OCI-M2 (cell line): ENCODE measurements at regions not wholly inside any gene's neighbourhood (a gene's known extent, or its start where the extent isn't known, plus 50 kb on each side); places are given as distances from the start of the nearest gene placed in this dataset.
"Not testable (repeated sequence)": the region's sequence is repeated elsewhere in the genome, so short reads cannot be mapped to it uniquely, and the experiment has no call there.

Source experiments
- DNase-seq: peaks from one replicate; lab custom pipeline; 2025; ENCODE audit not compliant: unreplicated experiment; lab: John Stamatoyannopoulos, UW

- no peak for DNase-seq
These were observed 454.1 kb upstream of the DCN start for GRCh38 chr12:91636721-91637120.

DNA sequence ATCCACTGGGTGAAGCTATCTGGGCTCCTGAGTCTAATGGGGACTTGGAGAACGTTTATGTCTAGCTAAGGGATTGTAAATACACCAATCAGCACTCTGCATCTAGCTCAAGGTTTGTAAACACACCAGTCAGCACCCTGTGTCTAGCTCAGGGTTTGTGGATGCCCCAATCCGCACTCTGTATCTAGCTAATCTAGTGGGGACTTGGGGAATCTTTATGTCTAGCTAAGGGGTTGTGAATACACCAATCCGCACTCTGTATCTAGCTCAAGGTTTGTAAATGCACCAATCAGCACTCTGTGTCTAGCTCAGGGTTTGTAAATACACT, 451.7 kb upstream of the DCN start:
- DNase-seq: not testable (repeated sequence)

GRCh38 chr12:91633734-91634357, 451.2 kb upstream of the DCN start:
- DNase-seq: no peak

DNA sequence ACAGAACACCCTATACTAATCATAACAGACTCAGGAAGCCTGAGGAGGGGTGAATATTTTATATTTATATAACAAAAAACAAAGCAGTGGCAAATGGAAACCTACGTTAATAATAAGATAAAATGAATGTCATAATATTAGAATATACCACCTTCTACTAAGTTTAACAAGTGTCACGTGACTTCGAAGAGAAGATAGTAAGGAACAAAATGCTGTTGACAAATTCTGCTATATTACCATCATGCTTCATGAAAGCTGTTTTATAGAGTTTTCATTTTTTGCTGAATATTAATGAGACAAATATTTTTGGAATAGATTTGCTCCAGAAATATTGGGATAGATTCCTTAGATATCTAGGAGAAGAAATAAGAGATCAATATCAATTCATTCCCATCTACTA, 450.6 kb upstream of the DCN start:
- DNase-seq: no peak

- DNase-seq: no peak
These were observed 449.6 kb upstream of the DCN start for GRCh38 chr12:91632042-91632786.

DNA sequence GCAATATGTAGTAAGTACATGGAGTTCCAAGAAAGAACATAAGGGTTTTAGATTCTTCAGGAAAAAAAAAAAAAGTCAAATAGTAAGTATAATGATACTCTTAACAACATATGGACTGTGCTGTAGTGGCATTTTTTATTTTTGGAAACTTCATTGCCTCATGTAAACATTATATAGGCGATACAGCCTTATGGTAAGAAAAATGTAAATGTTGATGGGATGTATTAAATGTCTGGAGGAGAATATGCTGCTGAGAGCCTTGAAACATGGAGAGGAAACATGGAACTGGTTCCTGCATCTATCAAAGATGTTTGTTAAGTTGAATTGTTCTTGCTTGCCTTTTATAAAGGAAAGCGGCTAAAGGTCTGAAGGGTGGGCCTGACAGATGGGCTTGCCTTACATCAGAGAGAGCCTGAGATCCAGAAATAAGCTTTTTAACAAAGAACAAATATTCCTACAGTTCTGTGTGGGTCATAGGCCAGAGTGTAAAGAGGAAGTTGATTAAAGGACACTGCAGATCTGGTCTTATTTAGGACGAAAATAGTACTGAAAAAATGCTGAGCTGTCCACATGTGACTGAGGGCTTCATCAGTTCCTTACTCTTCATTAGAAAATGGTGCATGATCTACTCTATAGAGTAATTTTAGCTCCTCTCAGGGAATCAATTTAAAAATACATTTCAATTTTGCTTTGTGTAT, 448.1 kb upstream of the DCN start:
- no peak for DNase-seq

DNA sequence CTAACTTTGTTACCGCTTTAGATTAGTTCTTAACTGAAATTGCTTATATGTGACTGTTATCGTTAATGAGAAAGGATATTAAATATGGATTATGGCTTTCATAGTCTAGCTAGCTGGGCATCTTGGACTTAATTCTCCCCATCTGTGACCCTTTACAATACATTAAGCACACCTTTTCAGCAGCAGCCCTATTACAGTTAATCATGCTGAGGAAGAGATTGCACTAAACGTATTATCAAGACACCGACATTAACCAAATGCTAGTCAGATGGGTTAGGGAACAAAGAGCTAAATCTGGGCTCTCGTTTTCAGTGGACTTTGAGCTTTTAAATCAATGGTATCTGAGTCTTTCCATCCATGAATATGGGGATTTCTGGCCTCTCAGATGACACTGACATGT, 447.5 kb upstream of the DCN start:
- DNase-seq: no peak

- no peak for DNase-seq
These were observed 446.8 kb upstream of the DCN start for GRCh38 chr12:91629440-91629839.

GRCh38 chr12:91628656-91629055, 446.0 kb upstream of the DCN start:
- no peak for DNase-seq

GRCh38 chr12:91627225-91627624, 444.6 kb upstream of the DCN start:
- DNase-seq: no peak

DNA sequence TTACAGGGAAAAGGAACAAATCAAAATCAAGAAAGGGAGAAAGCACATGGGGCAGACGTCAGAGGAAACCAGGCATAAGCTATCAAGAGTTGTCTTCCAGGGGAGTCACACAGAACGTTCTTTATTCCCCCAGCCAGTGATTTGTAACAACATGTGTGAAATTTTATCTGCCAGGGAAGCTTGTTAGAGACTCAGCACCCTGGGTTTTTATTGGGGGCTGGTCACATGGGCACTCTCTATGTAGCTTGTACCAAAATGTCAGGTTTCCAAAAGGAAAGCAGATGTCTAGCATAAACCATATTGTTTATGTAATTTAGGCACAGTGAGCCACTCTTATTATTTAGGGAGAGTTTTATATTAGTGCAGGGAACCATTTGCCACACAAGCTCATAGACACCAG, 440.4 kb upstream of the DCN start:
- no peak for DNase-seq

- DNase-seq: no peak
These were observed 439.4 kb upstream of the DCN start for GRCh38 chr12:91622037-91622436.

DNA sequence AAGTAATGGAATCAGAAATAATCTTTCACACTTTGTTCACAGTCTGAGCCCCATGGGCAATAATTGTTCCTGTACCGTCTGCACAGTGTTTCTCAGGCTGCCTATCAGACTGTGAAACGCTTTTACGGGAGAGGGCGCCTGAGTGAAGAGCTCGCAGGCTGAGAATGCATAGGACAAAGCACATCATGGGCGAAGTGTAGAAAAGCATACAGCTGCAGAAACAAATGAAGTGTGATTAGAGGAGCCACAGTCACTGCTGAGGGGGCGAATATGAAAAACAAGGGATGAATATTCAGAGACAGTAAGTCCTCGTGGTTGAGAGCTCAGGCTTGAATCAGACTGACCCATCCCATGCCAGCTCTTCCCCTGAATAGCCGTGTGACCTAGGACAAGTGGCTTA, 438.4 kb upstream of the DCN start:
- DNase-seq: no peak

- no peak for DNase-seq
These were observed 437.8 kb upstream of the DCN start for GRCh38 chr12:91620422-91620821.

- no peak for DNase-seq
These were observed 435.7 kb upstream of the DCN start for GRCh38 chr12:91618281-91618680.

DNA sequence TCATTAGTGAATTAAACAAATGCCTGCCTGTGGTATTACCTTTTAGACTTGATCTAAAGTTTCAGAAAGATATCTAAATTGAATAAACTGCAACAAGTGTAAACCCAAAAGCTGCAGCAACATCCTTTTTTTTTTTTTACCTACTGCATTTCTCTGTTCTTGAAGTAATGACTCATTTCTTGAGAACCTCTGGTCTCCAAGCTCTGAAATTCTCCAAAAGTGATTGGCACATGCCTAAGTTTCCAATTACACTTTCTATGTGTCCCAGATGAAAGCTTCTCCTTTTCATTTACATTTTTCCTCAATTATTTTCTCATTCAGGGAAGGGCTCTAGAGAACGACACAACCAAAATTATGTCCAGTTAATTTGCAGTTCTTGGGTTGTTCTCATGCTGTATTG, 435.2 kb upstream of the DCN start:
- DNase-seq: no peak

- no peak for DNase-seq
These were observed 433.8 kb upstream of the DCN start for GRCh38 chr12:91616416-91616815.

DNA sequence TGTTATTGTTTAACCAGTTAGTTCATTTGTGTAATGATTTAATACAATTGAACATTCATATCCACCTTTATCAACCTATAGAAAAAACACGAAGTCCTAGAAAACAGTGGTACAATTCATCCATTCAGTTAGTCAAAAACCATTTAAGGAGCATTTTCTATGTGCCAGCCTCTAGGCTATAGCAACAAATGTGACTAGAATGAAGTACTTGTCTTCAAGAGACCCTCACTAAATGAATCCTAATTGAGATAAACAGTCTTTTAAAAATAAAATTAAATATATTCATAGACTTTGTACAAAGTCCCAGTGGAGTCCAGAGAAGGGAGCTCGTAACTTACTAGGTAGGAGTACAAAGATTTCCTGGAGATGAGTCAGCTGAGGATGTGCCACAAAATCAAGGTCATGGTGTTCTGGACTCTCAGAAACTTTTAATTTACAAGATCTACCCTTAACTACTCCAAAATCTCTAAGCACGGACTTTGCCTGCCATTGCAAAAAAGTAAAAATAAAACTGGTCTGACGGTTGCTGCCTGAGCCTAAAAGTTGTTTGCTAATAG, 430.7 kb upstream of the DCN start:
- no peak for DNase-seq

DNA sequence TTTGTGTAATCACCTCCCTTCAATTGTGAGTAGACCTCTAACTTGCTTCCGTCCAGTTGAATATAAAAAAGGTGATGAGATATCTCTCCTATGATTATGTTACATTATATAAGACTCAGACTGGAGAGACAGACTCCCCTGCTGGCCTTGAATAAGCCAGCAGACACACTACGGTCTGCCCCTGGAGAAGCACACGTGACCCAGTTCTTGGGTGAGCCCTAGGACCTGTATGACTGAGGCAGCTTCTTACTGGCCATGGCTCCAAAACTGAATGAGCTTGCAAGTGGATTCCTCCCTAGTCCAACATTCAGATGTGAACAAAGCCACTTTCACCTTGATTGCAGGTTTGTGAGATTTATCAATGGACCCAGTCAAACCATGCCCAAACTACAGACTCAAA, 427.9 kb upstream of the DCN start:
- DNase-seq: no peak

DNA sequence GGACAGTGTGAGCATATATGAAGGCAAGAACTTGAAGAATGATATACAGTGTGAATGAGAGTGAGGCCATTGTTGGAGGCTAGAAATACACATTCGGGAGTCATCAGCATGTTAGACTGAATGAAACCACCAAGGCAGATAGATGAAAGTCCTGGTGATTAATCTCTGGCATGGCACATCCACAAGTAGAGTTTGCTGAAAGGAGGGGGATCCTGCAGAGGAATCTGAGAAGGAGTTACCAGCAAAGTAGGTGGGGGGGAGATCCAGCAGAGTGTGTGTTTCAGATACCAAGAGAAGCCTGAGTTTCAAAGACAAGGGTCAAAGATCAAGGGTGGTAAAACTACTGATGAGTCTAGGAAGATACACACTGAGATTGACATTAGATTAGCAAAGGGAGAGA, 426.7 kb upstream of the DCN start:
- no peak for DNase-seq

- DNase-seq: no peak
These were observed 425.9 kb upstream of the DCN start for GRCh38 chr12:91608542-91608941.

GRCh38 chr12:91606662-91607377, 424.2 kb upstream of the DCN start:
- no peak for DNase-seq
